A673 (cell line): ENCODE measurements at regions not wholly inside any gene's neighbourhood (a gene's known extent, or its start where the extent isn't known, plus 50 kb on each side); places are given as distances from the start of the nearest gene placed in this dataset.
A peak's percentile ranks its signal among the peaks of the same experiment; 100 is the strongest.

Experiments
- BruUV-seq: library from RNA; stranded (reverse); fragments of 400-500 nt; replicated peaks from 2 replicates; lab custom pipeline; 2021; lab: Mats Ljungman, UMichigan
- CTCF ChIA-PET: fragments of 300-600 bp; sonication (Branson Sonifier 250); formaldehyde crosslinking; loops from one replicate; lab custom pipeline; 2022; ENCODE audit warnings: antibody characterized with exemption; lab: Charles Lee
- POLR2A ChIA-PET: fragments of 300-600 bp; sonication (Branson Sonifier 250); formaldehyde crosslinking; loops from one replicate; lab custom pipeline; 2022; ENCODE audit warnings: antibody characterized with exemption; ENCODE audit not compliant: low non-redundant PET; lab: Charles Lee
- DNase-seq: peaks from one replicate; pipeline ENCODE4 v3.0.0-alpha.2; 2015; ENCODE audit warnings: low spot score
- H3K27ac ChIP-seq: fragments of 200-600 bp; sonication (generic); 2 replicates; pipeline ENCODE4 v1.5.1; 2016; ENCODE audit warnings: mixed run types, low read depth, mild to moderate bottlenecking, mixed read lengths, antibody characterized with exemption, low read length; ENCODE audit not compliant: poor library complexity, severe bottlenecking
- H3K27me3 ChIP-seq: fragments of 200-600 bp; sonication (generic); replicated peaks from 2 replicates; pipeline ENCODE4 v1.6.1; 2017; ENCODE audit warnings: mixed run types, low read depth, mild to moderate bottlenecking, mixed read lengths, antibody characterized with exemption, low read length; ENCODE audit not compliant: insufficient read depth, poor library complexity
- H3K36me3 ChIP-seq: fragments of 200-600 bp; sonication (generic); 2 replicates; pipeline ENCODE4 v1.6.1; 2016; ENCODE audit warnings: mixed run types, mild to moderate bottlenecking, mixed read lengths, antibody characterized with exemption, low read length; ENCODE audit not compliant: insufficient read depth, poor library complexity, severe bottlenecking
- H3K4me1 ChIP-seq: fragments of 200-600 bp; sonication (generic); 2 replicates; pipeline ENCODE4 v1.6.1; 2017; ENCODE audit warnings: mixed run types, mild to moderate bottlenecking, mixed read lengths, antibody characterized with exemption, low read length; ENCODE audit not compliant: insufficient read depth, poor library complexity, severe bottlenecking
- H3K4me3 ChIP-seq: fragments of 200-600 bp; sonication (generic); 2 replicates; pipeline ENCODE4 v1.5.1; 2016; ENCODE audit warnings: low read depth, mixed run types, mild to moderate bottlenecking, mixed read lengths, low read length; ENCODE audit not compliant: poor library complexity, severe bottlenecking
- H3K9me3 ChIP-seq: fragments of 200-600 bp; sonication (generic); 2 replicates; pipeline ENCODE4 v1.6.1; 2016; ENCODE audit warnings: mixed run types, low read depth, mild to moderate bottlenecking, mixed read lengths, antibody characterized with exemption, low read length; ENCODE audit not compliant: poor library complexity, severe bottlenecking
- EZH2 ChIP-seq: fragments of 200-600 bp; sonication (generic); IDR thresholded peaks from 2 replicates; pipeline ENCODE4 v1.6.1; 2017; ENCODE audit warnings: borderline replicate concordance, low read depth, mild to moderate bottlenecking, mixed read lengths, antibody characterized with exemption, low read length; ENCODE audit not compliant: poor library complexity, severe bottlenecking
- intact Hi-C: fragments of 100-400 bp; cut with micrococcal nuclease; formaldehyde crosslinking; loops from one replicate; pipeline ENCODE4 v1.10.0; 2022; ENCODE audit not compliant: unreplicated experiment
- TF ChIP-seq, protein P1 (sequence below): fragments of 300-800, 200-600 bp; sonication (generic); conservative IDR thresholded peaks from 2 replicates; pipeline ENCODE4 v1.5.1; 2017; ENCODE audit warnings: low read depth, mild to moderate bottlenecking, antibody characterized with exemption, low read length, moderate library complexity, mixed read lengths

DNA sequence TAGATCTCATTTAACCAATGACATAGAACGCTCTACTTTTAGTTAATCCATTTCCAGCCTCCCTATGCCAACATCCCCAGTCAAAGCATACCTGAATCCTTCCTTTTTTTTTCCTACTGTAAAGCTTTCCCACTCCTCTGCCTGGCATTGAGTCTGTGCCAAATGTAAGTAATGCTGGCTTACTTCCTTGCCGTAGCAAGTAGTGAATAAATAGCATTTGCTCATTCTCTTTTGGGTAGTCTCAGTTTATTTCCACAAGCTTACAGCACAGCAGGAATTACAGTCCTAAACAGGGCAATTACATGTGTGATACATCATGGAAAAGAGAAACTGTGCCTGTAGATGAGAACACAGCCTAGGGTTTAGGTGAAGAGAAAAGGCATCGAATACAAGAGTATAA lies 352.6 kb upstream of the NEGR1 start:
- Histone ChIP-seq H3K27ac (no peak overlapping the region), H3K9me3 (no peaks in the 10 kb centered on the region), H3K4me1 (peaks cover 11% of the 10 kb centered on the region), H3K36me3 (no peaks in the 10 kb centered on the region), H3K27me3 (no peaks in the 10 kb centered on the region), H3K4me3 (no peak overlapping the region)
- DNase-seq, result no peak
- no TSS peak for BruUV-seq
- intact Hi-C loops, result no loop called here
- TF ChIP-seq, protein P1, sequence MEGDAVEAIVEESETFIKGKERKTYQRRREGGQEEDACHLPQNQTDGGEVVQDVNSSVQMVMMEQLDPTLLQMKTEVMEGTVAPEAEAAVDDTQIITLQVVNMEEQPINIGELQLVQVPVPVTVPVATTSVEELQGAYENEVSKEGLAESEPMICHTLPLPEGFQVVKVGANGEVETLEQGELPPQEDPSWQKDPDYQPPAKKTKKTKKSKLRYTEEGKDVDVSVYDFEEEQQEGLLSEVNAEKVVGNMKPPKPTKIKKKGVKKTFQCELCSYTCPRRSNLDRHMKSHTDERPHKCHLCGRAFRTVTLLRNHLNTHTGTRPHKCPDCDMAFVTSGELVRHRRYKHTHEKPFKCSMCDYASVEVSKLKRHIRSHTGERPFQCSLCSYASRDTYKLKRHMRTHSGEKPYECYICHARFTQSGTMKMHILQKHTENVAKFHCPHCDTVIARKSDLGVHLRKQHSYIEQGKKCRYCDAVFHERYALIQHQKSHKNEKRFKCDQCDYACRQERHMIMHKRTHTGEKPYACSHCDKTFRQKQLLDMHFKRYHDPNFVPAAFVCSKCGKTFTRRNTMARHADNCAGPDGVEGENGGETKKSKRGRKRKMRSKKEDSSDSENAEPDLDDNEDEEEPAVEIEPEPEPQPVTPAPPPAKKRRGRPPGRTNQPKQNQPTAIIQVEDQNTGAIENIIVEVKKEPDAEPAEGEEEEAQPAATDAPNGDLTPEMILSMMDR, result no peak
- no peak for TF ChIP-seq EZH2
- ChIA-PET POLR2A (no interaction called here), CTCF (no interaction called here)

DNA sequence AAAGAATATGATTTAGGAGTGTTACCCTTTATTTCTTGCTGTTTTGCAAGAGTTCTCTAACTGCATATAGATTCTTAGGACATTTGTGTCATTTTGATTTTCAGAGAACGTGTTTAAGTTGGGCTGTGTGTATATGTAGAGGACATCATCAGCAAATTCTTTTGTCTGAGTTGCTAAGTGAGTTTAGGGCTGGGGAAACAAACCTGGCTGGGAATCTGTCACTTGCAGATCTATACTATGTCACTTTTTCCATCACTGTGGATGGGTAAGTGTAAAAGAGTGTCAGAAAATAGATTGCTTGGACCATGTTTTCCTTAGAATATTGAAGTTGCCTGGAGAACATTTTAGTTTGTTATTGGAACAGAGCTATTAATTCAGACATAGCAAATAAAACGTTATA lies 349.1 kb upstream of the NEGR1 start:
- CTCF ChIA-PET, result no interaction called here
- intact Hi-C loops, result no loop called here
- Histone ChIP-seq H3K27me3 (no peaks in the 10 kb centered on the region), H3K36me3 (no peaks in the 10 kb centered on the region), H3K4me1 (no peaks in the 10 kb centered on the region), H3K27ac (no peak overlapping the region), H3K4me3 (no peak overlapping the region), H3K9me3 (no peaks in the 10 kb centered on the region)
- no peak for TF ChIP-seq EZH2
- TF ChIP-seq, protein P1, result no peak
- POLR2A ChIA-PET, result no interaction called here
- DNase-seq, result no peak
- BruUV-seq, result no TSS peak

- Histone ChIP-seq H3K36me3 (no peaks in the 10 kb centered on the region), H3K27me3 (no peaks in the 10 kb centered on the region), H3K27ac (peak overlapping the region; percentile 32), H3K9me3 (no peaks in the 10 kb centered on the region), H3K4me1 (peaks cover 7% of the 10 kb centered on the region), H3K4me3 (no peak overlapping the region)
- intact Hi-C loops, result loop anchor here (2.0 to 5.0 kb wide), 3 partner anchors 81 to 244 kb away; no protein-coding TSS in a partner anchor
- no TSS peak for BruUV-seq
- no peak for TF ChIP-seq EZH2
- TF ChIP-seq, protein P1, result peak; percentile 76
- DNase-seq, result peak; percentile 86
- ChIA-PET CTCF (interaction anchor here (0.6 kb wide), 1 partner anchor 18 kb away, joined by 4 read pairs; no protein-coding TSS in a partner anchor), POLR2A (no interaction called here)
Observed at GRCh38 chr1:72623299-72623708, 341.0 kb upstream of the NEGR1 start.
